Astrocyte of the cerebellum (primary cell): ENCODE measurements at regions not wholly inside any gene's neighbourhood (a gene's known extent, or its start where the extent isn't known, plus 50 kb on each side); places are given as distances from the start of the nearest gene placed in this dataset.

ENCODE experiments used
- DNase-seq: peaks from one replicate; pipeline ENCODE4 v3.0.0-alpha.2; 2011; ENCODE audit warnings: low read depth
- H3K4me3 ChIP-seq: 2 replicates; pipeline ENCODE4 v1.5.1; 2011; ENCODE audit warnings: mild to moderate bottlenecking, low read depth, low read length, moderate library complexity
- CTCF ChIP-seq: IDR thresholded peaks from 2 replicates; pipeline ENCODE4 v1.5.1; 2012; ENCODE audit warnings: low read length, low read depth, moderate library complexity, mild to moderate bottlenecking; ENCODE audit errors: missing control alignments
- in situ Hi-C: cut with HindIII; loops from 2 replicates; pipeline ENCODE4 v1.10.0; 2017; ENCODE audit warnings: low sequenced_read_pairs

GRCh38 chr6:4620284-4621151 lies 155.7 kb upstream of the CDYL start:
- in situ Hi-C loops = no loop called here
- TF ChIP-seq CTCF = no peak

GRCh38 chr6:4616311-4616710 lies 159.9 kb upstream of the CDYL start:
- no peak for TF ChIP-seq CTCF
- H3K4me3 ChIP-seq = no peak overlapping the region
- DNase-seq = no peak
- in situ Hi-C loops = no loop called here

More at GRCh38 chr6:4620284-4621151, 155.7 kb upstream of the CDYL start:
- no peak overlapping the region for H3K4me3 ChIP-seq
- DNase-seq = no peak

GRCh38 chr6:4615891-4616290 lies 160.3 kb upstream of the CDYL start:
- no peak for DNase-seq
- no peak overlapping the region for H3K4me3 ChIP-seq
- TF ChIP-seq CTCF = no peak
- in situ Hi-C loops = no loop called here

- no peak for DNase-seq
- H3K4me3 ChIP-seq = no peak overlapping the region
- TF ChIP-seq CTCF = no peak
- in situ Hi-C loops = no loop called here
Measured at GRCh38 chr6:4615231-4615630, 161.0 kb upstream of the CDYL start.

- in situ Hi-C loops = no loop called here
- no peak overlapping the region for H3K4me3 ChIP-seq
- TF ChIP-seq CTCF = no peak
- no peak for DNase-seq
Measured at GRCh38 chr6:4614637-4615036, 161.6 kb upstream of the CDYL start.

- no peak for TF ChIP-seq CTCF
- in situ Hi-C loops = no loop called here
- no peak overlapping the region for H3K4me3 ChIP-seq
- DNase-seq = no peak
Measured at GRCh38 chr6:4613795-4614194, 162.4 kb upstream of the CDYL start.
